GM23248 (cell line): ENCODE measurements at regions not wholly inside any gene's neighbourhood (a gene's known extent, or its start where the extent isn't known, plus 50 kb on each side); places are given as distances from the start of the nearest gene placed in this dataset.

ENCODE experiments used
- EZH2 ChIP-seq: fragments of 200-600 bp; sonication (generic); IDR thresholded peaks from 2 replicates; pipeline ENCODE4 v1.6.1; 2018; ENCODE audit warnings: antibody characterized with exemption, mild to moderate bottlenecking; ENCODE audit not compliant: insufficient read depth, poor library complexity, severe bottlenecking
- EZH2phosphoT487 ChIP-seq: fragments of 200-600 bp; sonication (generic); IDR thresholded peaks from 2 replicates; pipeline ENCODE4 v1.6.1; 2018; ENCODE audit warnings: antibody characterized with exemption, moderate library complexity, mild to moderate bottlenecking, low read depth; ENCODE audit not compliant: insufficient read depth

DNA sequence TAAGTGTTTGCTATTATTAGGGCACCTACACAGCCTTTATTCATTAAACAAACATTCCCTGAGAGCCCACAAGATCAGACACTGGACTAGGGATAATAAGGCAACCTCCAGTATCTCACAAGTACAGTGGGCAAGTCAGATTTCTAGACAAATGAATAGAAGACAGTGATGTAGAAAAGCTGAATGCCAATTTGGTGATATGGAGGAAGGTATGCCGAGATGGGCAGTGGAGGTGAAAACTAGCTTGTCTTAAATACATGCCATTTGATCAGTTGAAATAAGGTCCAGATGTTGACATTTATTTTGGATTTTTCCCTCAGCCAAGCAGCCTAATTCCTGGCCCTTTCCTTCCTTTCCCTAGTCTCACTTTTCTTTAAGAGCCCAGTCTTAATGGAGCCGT, 130.3 kb downstream of the RXFP2 start:
- TF ChIP-seq EZH2phosphoT487 (no peak), EZH2 (no peak)
